ENCODE measurements at regions not wholly inside any gene's neighbourhood (a gene's known extent, or its start where the extent isn't known, plus 50 kb on each side); places are given as distances from the start of the nearest gene placed in this dataset.

- TF ChIP-seq ZNF713 (CRISPR knock-in tag; IDR thresholded peaks at IDR 0.05): no peak
- no peak for TF ChIP-seq ZFP41 (CRISPR knock-in tag; IDR thresholded peaks at IDR 0.05; ENCODE audit: borderline replicate concordance)
- TF ChIP-seq HBP1 (CRISPR knock-in tag; IDR thresholded peaks at IDR 0.05; ENCODE audit: low read depth): no peak
- peak; percentile 72 for TF ChIP-seq HNF1B (CRISPR knock-in tag; IDR thresholded peaks at IDR 0.05)
- no peak for TF ChIP-seq ONECUT2 (CRISPR knock-in tag; IDR thresholded peaks at IDR 0.05)
- TF ChIP-seq HOMEZ (CRISPR knock-in tag; IDR thresholded peaks at IDR 0.05; ENCODE audit: low read depth): 0 out of 2 replicates have a peak, but pooled peaks have one; percentile 14
- TF ChIP-seq HNRNPL (IDR thresholded peaks at IDR 0.05; ENCODE audit: low read depth, low read length): peak; percentile 87
- no peak for TF ChIP-seq ZNF891 (CRISPR knock-in tag; IDR thresholded peaks at IDR 0.05)
- TF ChIP-seq JUND (CRISPR knock-in tag; IDR thresholded peaks at IDR 0.05): peak; percentile 48; the same call in 1 of the 2 replicates
- peak; percentile 48; the same call in 1 of the 2 replicates for TF ChIP-seq ZNF788 (CRISPR knock-in tag; IDR thresholded peaks at IDR 0.05; ENCODE audit: borderline replicate concordance)
- TF ChIP-seq ZNF629 (CRISPR knock-in tag; conservative IDR thresholded peaks at IDR 0.05): peak; percentile 55
- no peak for TF ChIP-seq MTERF4 (CRISPR knock-in tag; IDR thresholded peaks at IDR 0.05)
- no peak for TF ChIP-seq MED8 (CRISPR knock-in tag; IDR thresholded peaks at IDR 0.05; ENCODE audit: insufficient replicate concordance)
- peak; percentile 77 to 84 for TF ChIP-seq MAFK (conservative IDR thresholded peaks at IDR 0.05 in 1 of 2, IDR thresholded peaks at IDR 0.05 in 1 of 2; ENCODE audit: low read length in 2 of 2)
- no peak for TF ChIP-seq TEAD2 (CRISPR knock-in tag; IDR thresholded peaks at IDR 0.05)
- TF ChIP-seq ZNF367 (CRISPR knock-in tag; IDR thresholded peaks at IDR 0.05; ENCODE audit: borderline replicate concordance): no peak
- no peak for TF ChIP-seq RBAK (CRISPR knock-in tag; IDR thresholded peaks at IDR 0.05)
- TF ChIP-seq ZBTB34 (CRISPR knock-in tag; IDR thresholded peaks at IDR 0.05): 0 out of 2 replicates have a peak, but pooled peaks have one; percentile 46
- TF ChIP-seq HMG20A (CRISPR knock-in tag; IDR thresholded peaks at IDR 0.05; ENCODE audit: borderline replicate concordance): no peak
- TF ChIP-seq ZKSCAN8 (CRISPR knock-in tag; IDR thresholded peaks at IDR 0.05; ENCODE audit: borderline replicate concordance): 0 out of 2 replicates have a peak, but pooled peaks have one; percentile 38
- peak; percentile 85; the same call in 1 of the 2 replicates for TF ChIP-seq ZNF556 (CRISPR knock-in tag; IDR thresholded peaks at IDR 0.05; ENCODE audit: borderline replicate concordance)
- no peak for TF ChIP-seq HMGA1 (CRISPR knock-in tag; conservative IDR thresholded peaks at IDR 0.05)
- 0 out of 2 replicates have a peak, but pooled peaks have one; percentile 40 for TF ChIP-seq MIER2 (CRISPR knock-in tag; IDR thresholded peaks at IDR 0.05)
- peak; percentile 46; the same call in 1 of the 2 replicates for TF ChIP-seq WIZ (CRISPR knock-in tag; IDR thresholded peaks at IDR 0.05)
These were observed 163.5 kb downstream of the CDH19 start (continued) for GRCh38 chr18:66440433-66440832.
